ENCODE measurements at regions not wholly inside any gene's neighbourhood (a gene's known extent, or its start where the extent isn't known, plus 50 kb on each side); places are given as distances from the start of the nearest gene placed in this dataset.
A peak's percentile ranks its signal among the peaks of the same experiment; 100 is the strongest.
"Not testable (repeated sequence)": the region's sequence is repeated elsewhere in the genome, so short reads cannot be mapped to it uniquely, and the experiment has no call there.

DNA sequence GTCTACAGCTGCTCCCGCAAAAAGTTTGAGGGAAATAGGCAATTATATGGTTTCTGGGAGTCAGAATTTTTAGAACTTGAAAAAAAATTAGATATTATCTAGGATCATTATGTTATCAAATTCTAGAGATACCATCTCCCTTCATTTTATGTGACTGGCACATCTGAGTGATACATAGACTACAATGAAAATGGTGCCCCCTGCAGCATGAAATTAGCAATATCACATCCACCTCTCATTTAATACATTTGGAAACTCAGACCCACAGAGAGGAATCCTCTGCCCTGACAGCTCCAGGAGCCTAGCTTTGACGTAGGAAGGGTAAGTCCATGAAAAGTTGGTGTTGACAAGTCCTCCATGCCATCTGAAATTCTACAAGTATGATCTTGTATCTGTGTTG lies 381.6 kb downstream of the SUCLG1 start:
- DNase-seq, result peak; percentile 14
- H3K4me3 ChIP-seq (ENCODE audit: low read length), result no peak overlapping the region

GRCh38 chr2:84071050-84071449 lies 388.0 kb downstream of the SUCLG1 start:
- 91% methylated on average over 1 of the region's 1 CpG for WGBS (ENCODE audit: insufficient coverage)
- Histone ChIP-seq H3K9me3 (replicated peaks; ENCODE audit: control insufficient read depth, low read depth, low read length) (no peaks in the 10 kb centered on the region), H3K27me3 (ENCODE audit: control insufficient read depth, insufficient read depth, low read length) (no peaks in the 10 kb centered on the region), H3K4me1 (ENCODE audit: control insufficient read depth, insufficient read depth, low read length) (no peaks in the 10 kb centered on the region), H3K36me3 (ENCODE audit: control insufficient read depth, insufficient read depth, low read length) (no peaks in the 10 kb centered on the region), H3K27ac (ENCODE audit: low read length) (no peak overlapping the region), H3K4me3 (ENCODE audit: low read length) (no peak overlapping the region)
- no peak for DNase-seq

More for the DNA sequence above, 381.6 kb downstream of the SUCLG1 start:
- no peaks in the 10 kb centered on the region for H3K27me3 ChIP-seq (ENCODE audit: control insufficient read depth, insufficient read depth, low read length)
- H3K9me3 ChIP-seq (replicated peaks; ENCODE audit: control insufficient read depth, low read depth, low read length), result no peaks in the 10 kb centered on the region
- WGBS (ENCODE audit: insufficient coverage), result no CpG with 5 or more reads among the region's 2 CpGs
- no peaks in the 10 kb centered on the region for H3K36me3 ChIP-seq (ENCODE audit: control insufficient read depth, insufficient read depth, low read length)
- H3K4me1 ChIP-seq (ENCODE audit: control insufficient read depth, insufficient read depth, low read length), result no peaks in the 10 kb centered on the region
- no peak overlapping the region for H3K27ac ChIP-seq (ENCODE audit: low read length)

- no peak overlapping the region for H3K4me3 ChIP-seq (ENCODE audit: low read length)
- H3K36me3 ChIP-seq (ENCODE audit: control insufficient read depth, insufficient read depth, low read length), result no peaks in the 10 kb centered on the region
- no peaks in the 10 kb centered on the region for H3K9me3 ChIP-seq (replicated peaks; ENCODE audit: control insufficient read depth, low read depth, low read length)
- DNase-seq, result no peak
- no peak overlapping the region for H3K27ac ChIP-seq (ENCODE audit: low read length)
- H3K27me3 ChIP-seq (ENCODE audit: control insufficient read depth, insufficient read depth, low read length), result no peaks in the 10 kb centered on the region
- H3K4me1 ChIP-seq (ENCODE audit: control insufficient read depth, insufficient read depth, low read length), result no peaks in the 10 kb centered on the region
Measured at GRCh38 chr2:84065857-84066256, 393.2 kb downstream of the SUCLG1 start.

GRCh38 chr2:84057917-84058560 lies 401.0 kb downstream of the SUCLG1 start:
- 92% methylated on average over 2 of the region's 4 CpGs for WGBS (ENCODE audit: insufficient coverage)

DNA sequence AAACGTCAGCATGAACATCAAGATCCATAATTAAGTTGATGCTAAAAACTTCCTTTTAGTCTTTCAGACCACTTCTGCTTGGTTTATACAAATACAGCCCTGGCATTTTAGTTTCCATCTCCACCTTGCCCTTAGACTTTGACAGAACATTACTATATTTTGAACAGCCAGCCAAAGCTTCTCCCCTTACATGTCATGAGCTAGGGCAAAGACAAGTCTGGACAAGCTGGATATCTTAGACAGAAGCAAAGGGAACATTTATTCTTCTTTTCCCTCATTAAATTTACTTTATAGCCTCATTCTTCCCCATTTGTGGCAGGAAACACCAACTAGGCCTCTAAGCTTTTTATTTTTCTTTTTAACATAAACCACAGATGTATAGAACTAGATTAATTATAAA lies 403.3 kb downstream of the SUCLG1 start:
- Histone ChIP-seq H3K27ac (ENCODE audit: low read length) (no peak overlapping the region), H3K4me1 (ENCODE audit: control insufficient read depth, insufficient read depth, low read length) (no peaks in the 10 kb centered on the region), H3K9me3 (replicated peaks; ENCODE audit: control insufficient read depth, low read depth, low read length) (no peaks in the 10 kb centered on the region), H3K4me3 (ENCODE audit: low read length) (no peak overlapping the region), H3K36me3 (ENCODE audit: control insufficient read depth, insufficient read depth, low read length) (no peaks in the 10 kb centered on the region), H3K27me3 (ENCODE audit: control insufficient read depth, insufficient read depth, low read length) (no peaks in the 10 kb centered on the region)
- DNase-seq, result no peak
- no CpG with 5 or more reads among the region's 1 CpG for WGBS (ENCODE audit: insufficient coverage)

More at GRCh38 chr2:84057917-84058560, 401.0 kb downstream of the SUCLG1 start:
- Histone ChIP-seq H3K27ac (ENCODE audit: low read length) (no peak overlapping the region), H3K27me3 (ENCODE audit: control insufficient read depth, insufficient read depth, low read length) (no peaks in the 10 kb centered on the region), H3K4me3 (ENCODE audit: low read length) (no peak overlapping the region), H3K4me1 (ENCODE audit: control insufficient read depth, insufficient read depth, low read length) (no peaks in the 10 kb centered on the region), H3K9me3 (replicated peaks; ENCODE audit: control insufficient read depth, low read depth, low read length) (no peaks in the 10 kb centered on the region), H3K36me3 (ENCODE audit: control insufficient read depth, insufficient read depth, low read length) (no peaks in the 10 kb centered on the region)
- no peak for DNase-seq

DNA sequence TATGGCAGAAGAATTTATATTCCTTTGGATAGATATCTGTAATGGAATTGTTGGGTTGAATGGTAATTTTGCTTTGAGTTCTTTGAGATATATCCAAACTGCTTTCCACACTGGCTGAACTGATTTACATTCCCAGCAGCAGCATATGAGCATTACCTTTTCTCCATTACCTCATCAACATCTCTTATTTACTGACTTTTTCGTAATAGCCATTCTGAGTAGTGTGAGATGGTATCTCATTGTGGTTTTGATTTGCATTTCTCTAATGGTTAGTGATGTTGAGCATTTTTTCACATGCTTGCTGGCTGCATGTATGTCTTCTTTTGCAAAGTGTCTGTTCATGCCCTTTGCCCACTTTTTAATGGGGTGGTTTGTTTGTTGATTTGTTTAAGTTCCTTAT lies 404.5 kb downstream of the SUCLG1 start:
- H3K27ac ChIP-seq (ENCODE audit: low read length); H3K36me3 ChIP-seq (ENCODE audit: control insufficient read depth, insufficient read depth, low read length); DNase-seq; H3K9me3 ChIP-seq (replicated peaks; ENCODE audit: control insufficient read depth, low read depth, low read length); H3K27me3 ChIP-seq (ENCODE audit: control insufficient read depth, insufficient read depth, low read length); H3K4me1 ChIP-seq (ENCODE audit: control insufficient read depth, insufficient read depth, low read length); H3K4me3 ChIP-seq (ENCODE audit: low read length): not testable (repeated sequence)
- WGBS (ENCODE audit: insufficient coverage), result no CpG with 5 or more reads among the region's 1 CpG

GRCh38 chr2:84052913-84053312 lies 406.2 kb downstream of the SUCLG1 start:
- H3K27me3 ChIP-seq (ENCODE audit: control insufficient read depth, insufficient read depth, low read length), result no peaks in the 10 kb centered on the region
- no peaks in the 10 kb centered on the region for H3K9me3 ChIP-seq (replicated peaks; ENCODE audit: control insufficient read depth, low read depth, low read length)
- H3K4me3 ChIP-seq (ENCODE audit: low read length), result no peak overlapping the region
- H3K36me3 ChIP-seq (ENCODE audit: control insufficient read depth, insufficient read depth, low read length), result no peaks in the 10 kb centered on the region
- WGBS (ENCODE audit: insufficient coverage), result no CpG with 5 or more reads among the region's 2 CpGs
- DNase-seq, result no peak
- no peaks in the 10 kb centered on the region for H3K4me1 ChIP-seq (ENCODE audit: control insufficient read depth, insufficient read depth, low read length)
- H3K27ac ChIP-seq (ENCODE audit: low read length), result no peak overlapping the region

DNA sequence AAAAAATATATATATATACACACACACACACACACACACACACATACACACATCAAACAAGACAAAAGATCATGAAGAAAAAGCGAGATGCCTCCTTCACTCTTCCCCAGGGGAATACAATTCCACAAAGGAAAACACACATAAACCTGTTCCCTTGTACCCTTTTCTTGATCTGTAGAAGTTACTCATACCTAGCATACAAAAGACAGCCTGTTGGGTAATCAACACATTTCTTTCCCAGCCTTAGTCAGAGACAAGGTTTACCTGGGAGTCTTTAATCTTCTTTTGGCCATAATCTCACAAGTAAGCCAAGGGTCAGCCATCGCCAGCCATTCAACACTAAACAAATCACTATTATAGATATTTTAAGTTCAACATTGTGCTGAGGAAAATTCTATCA lies 407.0 kb downstream of the SUCLG1 start:
- Histone ChIP-seq H3K4me1 (ENCODE audit: control insufficient read depth, insufficient read depth, low read length) (no peaks in the 10 kb centered on the region), H3K27me3 (ENCODE audit: control insufficient read depth, insufficient read depth, low read length) (no peaks in the 10 kb centered on the region), H3K4me3 (ENCODE audit: low read length) (no peak overlapping the region), H3K36me3 (ENCODE audit: control insufficient read depth, insufficient read depth, low read length) (no peaks in the 10 kb centered on the region), H3K27ac (ENCODE audit: low read length) (no peak overlapping the region), H3K9me3 (replicated peaks; ENCODE audit: control insufficient read depth, low read depth, low read length) (no peaks in the 10 kb centered on the region)
- no CpG with 5 or more reads among the region's 2 CpGs for WGBS (ENCODE audit: insufficient coverage)
- DNase-seq, result no peak

DNA sequence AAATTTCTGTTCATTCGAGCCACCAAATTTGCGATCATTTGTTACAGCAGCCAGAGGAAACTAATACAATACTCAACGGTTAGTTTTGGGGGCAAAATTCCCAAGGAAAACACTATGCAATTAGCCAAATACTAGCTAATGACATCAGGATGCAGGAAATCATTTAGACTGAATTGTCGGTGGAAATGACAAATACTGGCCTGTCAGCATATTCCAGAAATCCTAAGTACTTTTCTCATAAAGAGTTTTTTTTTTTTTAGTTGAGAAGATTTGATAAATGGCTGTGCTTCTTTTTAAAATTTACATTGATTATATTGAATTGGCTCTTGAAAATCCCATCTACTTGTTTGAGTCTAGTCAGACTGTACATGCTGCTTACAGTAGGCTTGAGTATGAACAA lies 410.1 kb downstream of the SUCLG1 start:
- Histone ChIP-seq H3K27ac (ENCODE audit: low read length) (no peak overlapping the region), H3K4me1 (ENCODE audit: control insufficient read depth, insufficient read depth, low read length) (no peaks in the 10 kb centered on the region), H3K36me3 (ENCODE audit: control insufficient read depth, insufficient read depth, low read length) (no peaks in the 10 kb centered on the region), H3K9me3 (replicated peaks; ENCODE audit: control insufficient read depth, low read depth, low read length) (no peaks in the 10 kb centered on the region), H3K27me3 (ENCODE audit: control insufficient read depth, insufficient read depth, low read length) (no peaks in the 10 kb centered on the region), H3K4me3 (ENCODE audit: low read length) (no peak overlapping the region)
- no peak for DNase-seq
- no CpG with 5 or more reads among the region's 4 CpGs for WGBS (ENCODE audit: insufficient coverage)

- Histone ChIP-seq H3K9me3 (replicated peaks; ENCODE audit: control insufficient read depth, low read depth, low read length) (no peaks in the 10 kb centered on the region), H3K36me3 (ENCODE audit: control insufficient read depth, insufficient read depth, low read length) (no peaks in the 10 kb centered on the region), H3K27ac (ENCODE audit: low read length) (no peak overlapping the region), H3K4me3 (ENCODE audit: low read length) (no peak overlapping the region), H3K4me1 (ENCODE audit: control insufficient read depth, insufficient read depth, low read length) (no peaks in the 10 kb centered on the region), H3K27me3 (ENCODE audit: control insufficient read depth, insufficient read depth, low read length) (no peaks in the 10 kb centered on the region)
- peak; percentile 19 for DNase-seq
- no CpG with 5 or more reads among the region's 3 CpGs for WGBS (ENCODE audit: insufficient coverage)
Measured at GRCh38 chr2:84041506-84041905, 417.6 kb downstream of the SUCLG1 start.

- Histone ChIP-seq H3K27me3 (ENCODE audit: control insufficient read depth, insufficient read depth, low read length) (no peaks in the 10 kb centered on the region), H3K4me3 (ENCODE audit: low read length) (no peak overlapping the region)
- WGBS (ENCODE audit: insufficient coverage), result 85% methylated on average over 11 of the region's 13 CpGs
Measured at GRCh38 chr2:84040281-84040680, 418.8 kb downstream of the SUCLG1 start.

More at GRCh38 chr2:84040281-84040680, 418.8 kb downstream of the SUCLG1 start:
- no peaks in the 10 kb centered on the region for H3K9me3 ChIP-seq (replicated peaks; ENCODE audit: control insufficient read depth, low read depth, low read length)
- no peaks in the 10 kb centered on the region for H3K36me3 ChIP-seq (ENCODE audit: control insufficient read depth, insufficient read depth, low read length)
- H3K27ac ChIP-seq (ENCODE audit: low read length), result no peak overlapping the region
- DNase-seq, result no peak
- no peaks in the 10 kb centered on the region for H3K4me1 ChIP-seq (ENCODE audit: control insufficient read depth, insufficient read depth, low read length)
